ENCODE measurements at regions not wholly inside any gene's neighbourhood (a gene's known extent, or its start where the extent isn't known, plus 50 kb on each side); places are given as distances from the start of the nearest gene placed in this dataset.
A peak's percentile ranks its signal among the peaks of the same experiment; 100 is the strongest.
"Not testable (repeated sequence)": the region's sequence is repeated elsewhere in the genome, so short reads cannot be mapped to it uniquely, and the experiment has no call there.

- no peak for DNase-seq (ENCODE audit: low read depth)
Measured at GRCh38 chr13:80965097-80965496, 624.2 kb upstream of the SPRY2 start.

GRCh38 chr13:80962855-80963254 is 621.9 kb upstream of the SPRY2 start:
- DNase-seq (ENCODE audit: low read depth): no peak

- DNase-seq (ENCODE audit: low read depth): no peak
Measured at GRCh38 chr13:80962173-80962572, 621.2 kb upstream of the SPRY2 start.

GRCh38 chr13:80957019-80957655 is 616.2 kb upstream of the SPRY2 start:
- DNase-seq (ENCODE audit: low read depth): no peak

GRCh38 chr13:80955501-80955900 is 614.6 kb upstream of the SPRY2 start:
- no peak for DNase-seq (ENCODE audit: low read depth)

GRCh38 chr13:80952158-80952557 is 611.2 kb upstream of the SPRY2 start:
- DNase-seq (ENCODE audit: low read depth): no peak

- no peak for DNase-seq (ENCODE audit: low read depth)
Measured at GRCh38 chr13:80946008-80946802, 605.3 kb upstream of the SPRY2 start.

- DNase-seq (ENCODE audit: low read depth): no peak
Measured at GRCh38 chr13:80945328-80945727, 604.4 kb upstream of the SPRY2 start.

GRCh38 chr13:80939581-80939980 is 598.7 kb upstream of the SPRY2 start:
- DNase-seq (ENCODE audit: low read depth): no peak

- DNase-seq (ENCODE audit: low read depth): no peak
Measured at GRCh38 chr13:80931766-80932165, 590.8 kb upstream of the SPRY2 start.

GRCh38 chr13:80931118-80931517 is 590.2 kb upstream of the SPRY2 start:
- no peak for DNase-seq (ENCODE audit: low read depth)

- DNase-seq (ENCODE audit: low read depth): no peak
Measured at GRCh38 chr13:80928241-80928640, 587.3 kb upstream of the SPRY2 start.

- DNase-seq (ENCODE audit: low read depth): not testable (repeated sequence)
Measured at GRCh38 chr13:80926024-80926423, 585.1 kb upstream of the SPRY2 start.

- no peak for DNase-seq (ENCODE audit: low read depth)
Measured at GRCh38 chr13:80924596-80924995, 583.7 kb upstream of the SPRY2 start.

GRCh38 chr13:80923907-80924306 is 583.0 kb upstream of the SPRY2 start:
- no peak for DNase-seq (ENCODE audit: low read depth)

GRCh38 chr13:80921971-80922370 is 581.0 kb upstream of the SPRY2 start:
- no peak for DNase-seq (ENCODE audit: low read depth)

- DNase-seq (ENCODE audit: low read depth): peak; percentile 44
Measured at GRCh38 chr13:80921541-80921940, 580.6 kb upstream of the SPRY2 start.

GRCh38 chr13:80906860-80907259 is 565.9 kb upstream of the SPRY2 start:
- DNase-seq (ENCODE audit: low read depth): no peak

GRCh38 chr13:80904386-80904785 is 563.5 kb upstream of the SPRY2 start:
- DNase-seq (ENCODE audit: low read depth): no peak

GRCh38 chr13:80903911-80904310 is 563.0 kb upstream of the SPRY2 start:
- DNase-seq (ENCODE audit: low read depth): no peak

GRCh38 chr13:80901530-80901929 is 560.6 kb upstream of the SPRY2 start:
- peak; percentile 84 for DNase-seq (ENCODE audit: low read depth)

- DNase-seq (ENCODE audit: low read depth): peak; percentile 92
Measured at GRCh38 chr13:80901111-80901510, 560.2 kb upstream of the SPRY2 start.

GRCh38 chr13:80900561-80900960 is 559.6 kb upstream of the SPRY2 start:
- peak; percentile 86 for DNase-seq (ENCODE audit: low read depth)

Measured in forelimb muscle (tissue), 1 donor.